PC-3 (cell line): ENCODE measurements at regions not wholly inside any gene's neighbourhood (a gene's known extent, or its start where the extent isn't known, plus 50 kb on each side); places are given as distances from the start of the nearest gene placed in this dataset.

Source experiments
- CTCF ChIP-seq: fragments of 300-600 bp; sonication (generic); conservative IDR thresholded peaks from 2 replicates; pipeline ENCODE4 v1.5.1; 2017; ENCODE audit warnings: antibody characterized with exemption, low read depth, mild to moderate bottlenecking, low read length
- EZH2 ChIP-seq: fragments of 300-600 bp; sonication (generic); IDR thresholded peaks from one replicate; pipeline ENCODE4 v1.6.1; 2017; ENCODE audit warnings: antibody characterized with exemption, mild to moderate bottlenecking, low read length; ENCODE audit not compliant: unreplicated experiment
- EZH2phosphoT487 ChIP-seq: fragments of 300-600 bp; sonication (generic); IDR thresholded peaks from 2 replicates; pipeline ENCODE4 v1.6.1; 2018; ENCODE audit warnings: mild to moderate bottlenecking, antibody characterized with exemption, low read length, borderline replicate concordance

GRCh38 chr20:62530643-62531032 is 54.8 kb upstream of the GATA5 start:
- TF ChIP-seq CTCF = no peak
- no peak for TF ChIP-seq EZH2
- no peak for TF ChIP-seq EZH2phosphoT487
